Stimulated activated naive CD4-positive, alpha-beta T cell treated with Interleukin-2 at 50 U/mL for 16 hours (primary cell): ENCODE measurements at regions not wholly inside any gene's neighbourhood (a gene's known extent, or its start where the extent isn't known, plus 50 kb on each side); places are given as distances from the start of the nearest gene placed in this dataset.

Experiments used
- DNase-seq: peaks from one replicate; lab custom pipeline; 2025; lab: John Stamatoyannopoulos, UW

- DNase-seq, result no peak
Observed at GRCh38 chr20:40738976-40739375, 49.9 kb upstream of the MAFB start.

GRCh38 chr20:40739841-40740240 lies 50.8 kb upstream of the MAFB start:
- DNase-seq, result no peak

- DNase-seq, result peak; percentile 8
Observed at GRCh38 chr20:40741507-40742106, 52.6 kb upstream of the MAFB start.

GRCh38 chr20:40743141-40743775 lies 54.2 kb upstream of the MAFB start:
- DNase-seq, result no peak

GRCh38 chr20:40744072-40744817 lies 55.2 kb upstream of the MAFB start:
- DNase-seq, result no peak

GRCh38 chr20:40744818-40745175 lies 55.8 kb upstream of the MAFB start:
- DNase-seq, result no peak

GRCh38 chr20:40746251-40746650 lies 57.2 kb upstream of the MAFB start:
- no peak for DNase-seq

- no peak for DNase-seq
Observed at GRCh38 chr20:40748182-40748581, 59.1 kb upstream of the MAFB start.

- no peak for DNase-seq
Observed at GRCh38 chr20:40749985-40750506, 61.0 kb upstream of the MAFB start.

- DNase-seq, result no peak
Observed at GRCh38 chr20:40750541-40751035, 61.6 kb upstream of the MAFB start.

- DNase-seq, result no peak
Observed at GRCh38 chr20:40753472-40753871, 64.4 kb upstream of the MAFB start.

GRCh38 chr20:40754339-40754943 lies 65.4 kb upstream of the MAFB start:
- no peak for DNase-seq

GRCh38 chr20:40757087-40757486 lies 68.1 kb upstream of the MAFB start:
- DNase-seq, result no peak

GRCh38 chr20:40758790-40759189 lies 69.8 kb upstream of the MAFB start:
- DNase-seq, result no peak

GRCh38 chr20:40760399-40760798 lies 71.4 kb upstream of the MAFB start:
- no peak for DNase-seq

GRCh38 chr20:40763646-40764295 lies 74.7 kb upstream of the MAFB start:
- DNase-seq, result no peak

GRCh38 chr20:40765814-40766480 lies 76.9 kb upstream of the MAFB start:
- DNase-seq, result no peak

GRCh38 chr20:40766790-40767614 lies 78.0 kb upstream of the MAFB start:
- no peak for DNase-seq

- no peak for DNase-seq
Observed at GRCh38 chr20:40767615-40767924, 78.5 kb upstream of the MAFB start.

- DNase-seq, result no peak
Observed at GRCh38 chr20:40768105-40768504, 79.1 kb upstream of the MAFB start.
